ENCODE measurements at regions not wholly inside any gene's neighbourhood (a gene's known extent, or its start where the extent isn't known, plus 50 kb on each side); places are given as distances from the start of the nearest gene placed in this dataset.

DNA sequence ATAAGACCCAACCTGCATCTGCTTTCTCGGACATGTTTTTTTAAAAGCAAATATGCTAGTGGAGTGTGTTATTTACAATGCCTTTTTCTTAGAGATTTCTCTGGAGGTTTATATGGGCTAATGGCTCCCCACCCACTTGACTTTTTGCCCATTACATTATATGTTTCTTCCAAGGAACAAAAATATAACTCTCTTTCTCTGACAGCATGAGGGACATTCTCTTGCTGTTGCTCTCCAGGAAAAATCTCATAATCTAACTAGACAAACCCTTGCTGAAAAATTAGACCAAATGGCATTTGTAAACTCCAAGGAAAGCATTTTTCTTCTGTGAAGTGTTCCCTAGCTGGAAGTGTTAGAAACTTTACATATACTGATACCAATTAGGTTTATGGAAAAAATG is 213.7 kb downstream of the PRL start:
- TF ChIP-seq ARNTL (CRISPR knock-in tag; IDR thresholded peaks at IDR 0.05; ENCODE audit: borderline replicate concordance, low read depth) (no peak), RARB (CRISPR knock-in tag; IDR thresholded peaks at IDR 0.05) (no peak), ZNF565 (CRISPR knock-in tag; conservative IDR thresholded peaks at IDR 0.05; ENCODE audit: low read depth) (no peak), ESRRG (CRISPR knock-in tag; IDR thresholded peaks at IDR 0.05) (no peak), SNAI2 (CRISPR knock-in tag; IDR thresholded peaks at IDR 0.05) (no peak), GLIS3 (CRISPR knock-in tag; IDR thresholded peaks at IDR 0.05) (no peak), CSDC2 (CRISPR knock-in tag; IDR thresholded peaks at IDR 0.05) (no peak), OSR1 (CRISPR knock-in tag; IDR thresholded peaks at IDR 0.05) (no peak), TOX (CRISPR knock-in tag; IDR thresholded peaks at IDR 0.05; ENCODE audit: borderline replicate concordance) (no peak)
- TF ChIP-seq, protein P1, sequence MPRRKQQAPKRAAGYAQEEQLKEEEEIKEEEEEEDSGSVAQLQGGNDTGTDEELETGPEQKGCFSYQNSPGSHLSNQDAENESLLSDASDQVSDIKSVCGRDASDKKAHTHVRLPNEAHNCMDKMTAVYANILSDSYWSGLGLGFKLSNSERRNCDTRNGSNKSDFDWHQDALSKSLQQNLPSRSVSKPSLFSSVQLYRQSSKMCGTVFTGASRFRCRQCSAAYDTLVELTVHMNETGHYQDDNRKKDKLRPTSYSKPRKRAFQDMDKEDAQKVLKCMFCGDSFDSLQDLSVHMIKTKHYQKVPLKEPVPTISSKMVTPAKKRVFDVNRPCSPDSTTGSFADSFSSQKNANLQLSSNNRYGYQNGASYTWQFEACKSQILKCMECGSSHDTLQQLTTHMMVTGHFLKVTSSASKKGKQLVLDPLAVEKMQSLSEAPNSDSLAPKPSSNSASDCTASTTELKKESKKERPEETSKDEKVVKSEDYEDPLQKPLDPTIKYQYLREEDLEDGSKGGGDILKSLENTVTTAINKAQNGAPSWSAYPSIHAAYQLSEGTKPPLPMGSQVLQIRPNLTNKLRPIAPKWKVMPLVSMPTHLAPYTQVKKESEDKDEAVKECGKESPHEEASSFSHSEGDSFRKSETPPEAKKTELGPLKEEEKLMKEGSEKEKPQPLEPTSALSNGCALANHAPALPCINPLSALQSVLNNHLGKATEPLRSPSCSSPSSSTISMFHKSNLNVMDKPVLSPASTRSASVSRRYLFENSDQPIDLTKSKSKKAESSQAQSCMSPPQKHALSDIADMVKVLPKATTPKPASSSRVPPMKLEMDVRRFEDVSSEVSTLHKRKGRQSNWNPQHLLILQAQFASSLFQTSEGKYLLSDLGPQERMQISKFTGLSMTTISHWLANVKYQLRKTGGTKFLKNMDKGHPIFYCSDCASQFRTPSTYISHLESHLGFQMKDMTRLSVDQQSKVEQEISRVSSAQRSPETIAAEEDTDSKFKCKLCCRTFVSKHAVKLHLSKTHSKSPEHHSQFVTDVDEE (CRISPR knock-in tag; IDR thresholded peaks at IDR 0.05): no peak
- TF ChIP-seq, protein P2, sequence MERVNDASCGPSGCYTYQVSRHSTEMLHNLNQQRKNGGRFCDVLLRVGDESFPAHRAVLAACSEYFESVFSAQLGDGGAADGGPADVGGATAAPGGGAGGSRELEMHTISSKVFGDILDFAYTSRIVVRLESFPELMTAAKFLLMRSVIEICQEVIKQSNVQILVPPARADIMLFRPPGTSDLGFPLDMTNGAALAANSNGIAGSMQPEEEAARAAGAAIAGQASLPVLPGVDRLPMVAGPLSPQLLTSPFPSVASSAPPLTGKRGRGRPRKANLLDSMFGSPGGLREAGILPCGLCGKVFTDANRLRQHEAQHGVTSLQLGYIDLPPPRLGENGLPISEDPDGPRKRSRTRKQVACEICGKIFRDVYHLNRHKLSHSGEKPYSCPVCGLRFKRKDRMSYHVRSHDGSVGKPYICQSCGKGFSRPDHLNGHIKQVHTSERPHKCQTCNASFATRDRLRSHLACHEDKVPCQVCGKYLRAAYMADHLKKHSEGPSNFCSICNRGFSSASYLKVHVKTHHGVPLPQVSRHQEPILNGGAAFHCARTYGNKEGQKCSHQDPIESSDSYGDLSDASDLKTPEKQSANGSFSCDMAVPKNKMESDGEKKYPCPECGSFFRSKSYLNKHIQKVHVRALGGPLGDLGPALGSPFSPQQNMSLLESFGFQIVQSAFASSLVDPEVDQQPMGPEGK (CRISPR knock-in tag; IDR thresholded peaks at IDR 0.05; ENCODE audit: borderline replicate concordance): no peak
- TF ChIP-seq, protein P3, sequence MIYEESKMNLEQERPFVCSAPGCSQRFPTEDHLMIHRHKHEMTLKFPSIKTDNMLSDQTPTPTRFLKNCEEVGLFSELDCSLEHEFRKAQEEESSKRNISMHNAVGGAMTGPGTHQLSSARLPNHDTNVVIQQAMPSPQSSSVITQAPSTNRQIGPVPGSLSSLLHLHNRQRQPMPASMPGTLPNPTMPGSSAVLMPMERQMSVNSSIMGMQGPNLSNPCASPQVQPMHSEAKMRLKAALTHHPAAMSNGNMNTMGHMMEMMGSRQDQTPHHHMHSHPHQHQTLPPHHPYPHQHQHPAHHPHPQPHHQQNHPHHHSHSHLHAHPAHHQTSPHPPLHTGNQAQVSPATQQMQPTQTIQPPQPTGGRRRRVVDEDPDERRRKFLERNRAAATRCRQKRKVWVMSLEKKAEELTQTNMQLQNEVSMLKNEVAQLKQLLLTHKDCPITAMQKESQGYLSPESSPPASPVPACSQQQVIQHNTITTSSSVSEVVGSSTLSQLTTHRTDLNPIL (CRISPR knock-in tag; IDR thresholded peaks at IDR 0.05; ENCODE audit: low read depth): no peak
- TF ChIP-seq, protein P4, sequence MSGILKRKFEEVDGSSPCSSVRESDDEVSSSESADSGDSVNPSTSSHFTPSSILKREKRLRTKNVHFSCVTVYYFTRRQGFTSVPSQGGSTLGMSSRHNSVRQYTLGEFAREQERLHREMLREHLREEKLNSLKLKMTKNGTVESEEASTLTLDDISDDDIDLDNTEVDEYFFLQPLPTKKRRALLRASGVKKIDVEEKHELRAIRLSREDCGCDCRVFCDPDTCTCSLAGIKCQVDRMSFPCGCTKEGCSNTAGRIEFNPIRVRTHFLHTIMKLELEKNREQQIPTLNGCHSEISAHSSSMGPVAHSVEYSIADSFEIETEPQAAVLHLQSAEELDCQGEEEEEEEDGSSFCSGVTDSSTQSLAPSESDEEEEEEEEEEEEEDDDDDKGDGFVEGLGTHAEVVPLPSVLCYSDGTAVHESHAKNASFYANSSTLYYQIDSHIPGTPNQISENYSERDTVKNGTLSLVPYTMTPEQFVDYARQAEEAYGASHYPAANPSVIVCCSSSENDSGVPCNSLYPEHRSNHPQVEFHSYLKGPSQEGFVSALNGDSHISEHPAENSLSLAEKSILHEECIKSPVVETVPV (CRISPR knock-in tag; IDR thresholded peaks at IDR 0.05): no peak
